Endothelial cell of umbilical vein (primary cell): ENCODE measurements at regions not wholly inside any gene's neighbourhood (a gene's known extent, or its start where the extent isn't known, plus 50 kb on each side); places are given as distances from the start of the nearest gene placed in this dataset.

ENCODE experiments used
- BruUV-seq: library from RNA; stranded (reverse); fragments of 400-500 nt; replicated peaks from 2 replicates; lab custom pipeline; 2021; lab: Mats Ljungman, UMichigan
- CTCF ChIA-PET: fragments of 300-600, 350-600 bp; sonication (Branson Sonifier 250); formaldehyde crosslinking; loops from one replicate; lab custom pipeline; 2021; ENCODE audit warnings: antibody characterized with exemption, inconsistent platforms; lab: Charles Lee
- POLR2A ChIA-PET: fragments of 300-600, 350-600 bp; sonication (Branson Sonifier 250); formaldehyde crosslinking; loops from one replicate; lab custom pipeline; 2021; ENCODE audit warnings: antibody characterized with exemption, inconsistent platforms; lab: Charles Lee
- DNase-seq: peaks from one replicate; pipeline ENCODE4 v3.0.0-alpha.2; 2011; ENCODE audit warnings: low read depth, low spot score
- FAIRE-seq: peaks from 2 replicates; lab custom pipeline; 2011; peaks lifted over from hg19 to GRCh38; lab: Jason Lieb, UNC
- H2AFZ ChIP-seq: 2 replicates; pipeline ENCODE4 v1.6.0; 2012; ENCODE audit warnings: low read depth, low read length, control low read depth, inconsistent platforms
- H3K27ac ChIP-seq: 2 replicates; pipeline ENCODE4 v1.5.1; 2011; ENCODE audit warnings: low read depth, mild to moderate bottlenecking, control low read depth, low read length, moderate library complexity; ENCODE audit not compliant: insufficient read depth
- H3K27me3 ChIP-seq, 2 experiments: 2 replicates each; pipeline versions ENCODE4 v1.6.0 to v1.6.1; 2011; ENCODE audit warnings: low read length in 2 of 2, mixed read lengths in 1 of 2; ENCODE audit not compliant: control insufficient read depth in 2 of 2, insufficient read depth in 2 of 2
- H3K36me3 ChIP-seq, 2 experiments: 2 replicates in 1 of 2; 3 replicates in 1 of 2; pipeline ENCODE4 v1.5.1; 2011; ENCODE audit warnings: low read length in 2 of 2, mild to moderate bottlenecking in 1 of 2, moderate library complexity in 1 of 2; ENCODE audit not compliant: control insufficient read depth in 2 of 2, insufficient read depth in 2 of 2; ENCODE audit errors: extremely low read depth in 1 of 2
- H3K4me1 ChIP-seq: 3 replicates; pipeline ENCODE4 v1.5.1; 2011; ENCODE audit warnings: mild to moderate bottlenecking, low read length; ENCODE audit not compliant: control insufficient read depth, insufficient read depth; ENCODE audit errors: extremely low read depth
- H3K4me2 ChIP-seq: 2 replicates; pipeline ENCODE4 v1.6.1; 2011; ENCODE audit warnings: low read length, control low read depth, mixed read lengths; ENCODE audit not compliant: insufficient read depth
- H3K4me3 ChIP-seq, 3 experiments: fragments of 200-600 bp in 1 of 3; sonication (generic), shearing (Covaris generic) in 1 of 3; replicated peaks in 1 of 3; 2 replicates each; pipeline ENCODE4 v1.5.1; 2011 to 2016; ENCODE audit warnings: control low read depth in 3 of 3, low read length in 3 of 3, mild to moderate bottlenecking in 2 of 3, inconsistent platforms in 1 of 3, low read depth in 1 of 3, moderate library complexity in 1 of 3; ENCODE audit not compliant: insufficient read depth in 1 of 3
- H3K79me2 ChIP-seq: 2 replicates; pipeline ENCODE4 v1.6.0; 2012; ENCODE audit warnings: low read length, inconsistent platforms; ENCODE audit not compliant: control insufficient read depth, insufficient read depth
- H3K9ac ChIP-seq: replicated peaks from 2 replicates; pipeline ENCODE3; 2011; ENCODE audit warnings: low read length, control low read depth; ENCODE audit not compliant: insufficient read depth; ENCODE audit errors: extremely low read depth
- H3K9me1 ChIP-seq: replicated peaks from 3 replicates; pipeline ENCODE4 v1.6.0; 2011; ENCODE audit warnings: mild to moderate bottlenecking, low read length; ENCODE audit not compliant: control insufficient read depth, insufficient read depth; ENCODE audit errors: extremely low read depth
- H3K9me3 ChIP-seq: replicated peaks from 2 replicates; pipeline ENCODE4 v1.5.1; 2012; ENCODE audit warnings: low read length, inconsistent platforms; ENCODE audit not compliant: control insufficient read depth, insufficient read depth
- H4K20me1 ChIP-seq: replicated peaks from 2 replicates; pipeline ENCODE3; 2011; ENCODE audit warnings: mild to moderate bottlenecking, low read length; ENCODE audit not compliant: control insufficient read depth, insufficient read depth; ENCODE audit errors: extremely low read depth
- EZH2 ChIP-seq: IDR thresholded peaks from 2 replicates; pipeline ENCODE4 v1.6.1; 2012; ENCODE audit warnings: borderline replicate concordance, low read depth, mild to moderate bottlenecking, moderate library complexity, low read length, inconsistent platforms; ENCODE audit not compliant: severe bottlenecking
- FOS ChIP-seq: IDR thresholded peaks from 2 replicates; pipeline ENCODE4 v1.6.1; 2011; ENCODE audit warnings: mild to moderate bottlenecking, low read length, moderate library complexity, borderline replicate concordance; ENCODE audit not compliant: insufficient read depth
- POLR2AphosphoS5 ChIP-seq: IDR thresholded peaks from 2 replicates; pipeline ENCODE4 v1.6.1; 2012; ENCODE audit warnings: low read depth, mild to moderate bottlenecking, control low read depth, low read length, moderate library complexity; ENCODE audit not compliant: insufficient read depth
- dilution Hi-C: fragments of 300-500 bp; cut with MboI; formaldehyde crosslinking; loops from one replicate; pipeline ENCODE4 v1.15.0; 2019; ENCODE audit warnings: low sequenced_read_pairs; ENCODE audit not compliant: extremely low pct_ligation_motif_present
- intact Hi-C: fragments of 100-400 bp; cut with micrococcal nuclease; formaldehyde crosslinking; loops from one replicate; pipeline ENCODE4 v1.10.0; 2022
- TF ChIP-seq, protein P1 (sequence below): IDR thresholded peaks from 2 replicates; pipeline ENCODE4 v1.6.1; 2011; ENCODE audit not compliant: insufficient read depth, insufficient read length
- TF ChIP-seq, protein P2 (sequence below), 2 donors: IDR thresholded peaks; 1 replicate in 1 of 2; 2 replicates in 1 of 2; pipeline ENCODE4 v1.5.1; 2011; ENCODE audit warnings: low read length in 2 of 2, mild to moderate bottlenecking in 2 of 2, moderate library complexity in 2 of 2, control low read depth in 1 of 2, inconsistent platforms in 1 of 2, low read depth in 1 of 2; ENCODE audit not compliant: insufficient read depth in 1 of 2; ENCODE audit errors: extremely low read depth in 1 of 2

DNA sequence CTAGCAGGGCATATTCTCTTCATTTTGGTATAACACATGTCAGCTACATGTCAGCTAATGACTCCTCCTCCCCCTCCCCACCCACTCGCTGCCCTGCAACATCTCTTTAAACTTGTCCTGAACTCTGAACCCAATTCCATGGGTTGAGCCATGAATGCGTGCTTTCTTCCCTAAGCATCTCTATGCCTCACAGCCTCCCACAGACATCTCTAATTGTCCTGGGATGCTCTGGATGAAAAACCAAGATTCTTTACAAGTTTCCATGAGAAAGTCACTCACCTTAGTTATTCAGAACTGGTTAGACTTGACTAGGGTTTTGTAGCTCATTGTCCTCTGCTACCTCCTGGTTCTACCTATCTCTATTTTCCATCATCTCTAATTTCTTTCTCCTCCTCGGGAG is 629.1 kb downstream of the TBL1XR1 start:
- Histone ChIP-seq H3K9me3 (no peaks in the 10 kb centered on the region), H3K4me1 (no peaks in the 10 kb centered on the region), H3K79me2 (no peaks in the 10 kb centered on the region), H4K20me1 (no peaks in the 10 kb centered on the region), H3K27me3 (no peaks in the 10 kb centered on the region), H3K27ac (no peak overlapping the region), H2AFZ (no peak overlapping the region), H3K9ac (no peak overlapping the region), H3K4me2 (no peak overlapping the region), H3K36me3 (no peaks in the 10 kb centered on the region), H3K4me3 (no peak overlapping the region), H3K9me1 (no peaks in the 10 kb centered on the region)
- POLR2A ChIA-PET, result no interaction called here
- DNase-seq (no peak), FAIRE-seq (no peak)
- dilution Hi-C loops, result no loop called here
- TF ChIP-seq FOS, result no peak
- no peak for TF ChIP-seq EZH2
- no TSS peak for BruUV-seq
- CTCF ChIA-PET, result no interaction called here
- intact Hi-C loops, result no loop called here

DNA sequence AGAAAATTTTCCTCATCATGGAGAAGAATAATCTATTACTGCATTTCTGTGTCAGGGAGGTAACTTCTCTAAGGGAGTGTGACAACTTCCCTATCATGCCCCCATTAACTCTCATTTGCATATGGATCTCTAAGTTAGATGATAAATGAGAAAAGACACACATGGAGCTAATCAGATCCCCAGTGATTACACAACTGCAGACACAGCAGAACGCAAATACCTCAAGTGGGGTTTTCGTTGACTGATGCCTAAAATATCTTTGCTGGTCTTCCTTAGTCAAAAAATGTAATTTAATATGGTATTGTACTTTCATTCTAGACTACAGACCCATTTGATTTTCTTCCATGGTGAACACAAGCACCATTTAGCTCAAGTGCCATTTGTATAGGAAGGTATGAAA is 630.5 kb downstream of the TBL1XR1 start:
- Histone ChIP-seq H3K4me2 (no peak overlapping the region), H3K27me3 (no peaks in the 10 kb centered on the region), H2AFZ (no peak overlapping the region), H3K4me3 (no peak overlapping the region), H3K36me3 (no peaks in the 10 kb centered on the region), H3K27ac (no peak overlapping the region), H3K9me3 (no peaks in the 10 kb centered on the region), H3K9me1 (no peaks in the 10 kb centered on the region), H3K79me2 (no peaks in the 10 kb centered on the region), H4K20me1 (no peaks in the 10 kb centered on the region), H3K4me1 (no peaks in the 10 kb centered on the region), H3K9ac (no peak overlapping the region)
- CTCF ChIA-PET, result no interaction called here
- POLR2A ChIA-PET, result no interaction called here
- no TSS peak for BruUV-seq
- DNase-seq (no peak), FAIRE-seq (no peak)
- TF ChIP-seq, protein P1, sequence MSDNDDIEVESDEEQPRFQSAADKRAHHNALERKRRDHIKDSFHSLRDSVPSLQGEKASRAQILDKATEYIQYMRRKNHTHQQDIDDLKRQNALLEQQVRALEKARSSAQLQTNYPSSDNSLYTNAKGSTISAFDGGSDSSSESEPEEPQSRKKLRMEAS, result no peak
- TF ChIP-seq EZH2 (no peak), POLR2AphosphoS5 (no peak)
- TF ChIP-seq, protein P2, sequence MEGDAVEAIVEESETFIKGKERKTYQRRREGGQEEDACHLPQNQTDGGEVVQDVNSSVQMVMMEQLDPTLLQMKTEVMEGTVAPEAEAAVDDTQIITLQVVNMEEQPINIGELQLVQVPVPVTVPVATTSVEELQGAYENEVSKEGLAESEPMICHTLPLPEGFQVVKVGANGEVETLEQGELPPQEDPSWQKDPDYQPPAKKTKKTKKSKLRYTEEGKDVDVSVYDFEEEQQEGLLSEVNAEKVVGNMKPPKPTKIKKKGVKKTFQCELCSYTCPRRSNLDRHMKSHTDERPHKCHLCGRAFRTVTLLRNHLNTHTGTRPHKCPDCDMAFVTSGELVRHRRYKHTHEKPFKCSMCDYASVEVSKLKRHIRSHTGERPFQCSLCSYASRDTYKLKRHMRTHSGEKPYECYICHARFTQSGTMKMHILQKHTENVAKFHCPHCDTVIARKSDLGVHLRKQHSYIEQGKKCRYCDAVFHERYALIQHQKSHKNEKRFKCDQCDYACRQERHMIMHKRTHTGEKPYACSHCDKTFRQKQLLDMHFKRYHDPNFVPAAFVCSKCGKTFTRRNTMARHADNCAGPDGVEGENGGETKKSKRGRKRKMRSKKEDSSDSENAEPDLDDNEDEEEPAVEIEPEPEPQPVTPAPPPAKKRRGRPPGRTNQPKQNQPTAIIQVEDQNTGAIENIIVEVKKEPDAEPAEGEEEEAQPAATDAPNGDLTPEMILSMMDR (IDR thresholded peaks at IDR 0.05; ENCODE audit: extremely low read depth in 1 of 2, insufficient read depth in 1 of 2, low read depth in 1 of 2, low read length in 2 of 2), result no peak
- dilution Hi-C loops, result no loop called here
- intact Hi-C loops, result no loop called here
